Peyer's patch (tissue), 4 donors: ENCODE measurements at regions not wholly inside any gene's neighbourhood (a gene's known extent, or its start where the extent isn't known, plus 50 kb on each side); places are given as distances from the start of the nearest gene placed in this dataset.

Source experiments
- POLR2A ChIP-seq, 2 donors: fragments of 450-650 bp; IDR thresholded peaks; one replicate each; pipeline ENCODE4 v1.5.1; 2017; ENCODE audit warnings: antibody characterized with exemption in 2 of 2, mild to moderate bottlenecking in 2 of 2, moderate library complexity in 2 of 2
- TF ChIP-seq, protein P1 (sequence below), 6 experiments: fragments of 450-650 bp in 4 of 6; fragments of 200-600 bp in 2 of 6; sonication (generic) in 1 of 6; IDR thresholded peaks; one replicate each; pipeline ENCODE4 v1.5.1; 2017 to 2019; ENCODE audit warnings: antibody characterized with exemption in 6 of 6, mild to moderate bottlenecking in 3 of 6, moderate library complexity in 1 of 6

DNA sequence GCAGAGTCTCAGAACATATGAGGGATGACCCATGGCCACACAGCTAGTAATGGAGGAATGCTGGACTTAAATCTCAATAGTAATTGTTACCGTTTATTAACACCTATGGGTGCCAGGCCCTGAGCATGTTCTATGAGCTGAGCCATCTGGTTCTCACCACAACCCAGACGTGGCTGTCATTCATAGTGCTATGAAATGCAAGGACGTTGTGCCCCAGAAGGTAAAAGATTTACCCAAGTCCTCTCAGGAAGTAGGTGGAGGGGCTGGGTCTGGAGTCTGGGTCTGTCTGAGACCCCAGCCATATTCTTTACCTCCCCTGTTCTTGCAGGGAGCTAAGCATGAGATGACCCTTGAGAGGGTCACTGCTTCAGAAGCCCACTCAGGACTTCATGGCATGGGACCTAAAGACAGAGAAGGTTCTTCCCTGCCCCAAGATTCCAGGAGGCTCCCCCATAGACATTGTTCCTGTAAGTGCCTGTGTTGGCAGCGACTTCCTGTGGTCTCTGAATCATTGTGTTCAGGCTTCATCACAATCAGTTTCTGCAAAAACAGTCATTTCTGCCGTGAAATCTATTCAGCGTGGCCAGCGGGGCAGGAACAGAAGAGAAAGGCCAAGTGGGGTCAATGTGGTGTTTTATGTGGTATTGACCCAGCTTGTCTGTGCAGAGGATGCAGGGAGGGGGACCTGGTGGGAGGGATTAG lies 475.4 kb downstream of the PTPRU start:
- TF ChIP-seq POLR2A (IDR thresholded peaks at IDR 0.05), result no peak
- TF ChIP-seq, protein P1, sequence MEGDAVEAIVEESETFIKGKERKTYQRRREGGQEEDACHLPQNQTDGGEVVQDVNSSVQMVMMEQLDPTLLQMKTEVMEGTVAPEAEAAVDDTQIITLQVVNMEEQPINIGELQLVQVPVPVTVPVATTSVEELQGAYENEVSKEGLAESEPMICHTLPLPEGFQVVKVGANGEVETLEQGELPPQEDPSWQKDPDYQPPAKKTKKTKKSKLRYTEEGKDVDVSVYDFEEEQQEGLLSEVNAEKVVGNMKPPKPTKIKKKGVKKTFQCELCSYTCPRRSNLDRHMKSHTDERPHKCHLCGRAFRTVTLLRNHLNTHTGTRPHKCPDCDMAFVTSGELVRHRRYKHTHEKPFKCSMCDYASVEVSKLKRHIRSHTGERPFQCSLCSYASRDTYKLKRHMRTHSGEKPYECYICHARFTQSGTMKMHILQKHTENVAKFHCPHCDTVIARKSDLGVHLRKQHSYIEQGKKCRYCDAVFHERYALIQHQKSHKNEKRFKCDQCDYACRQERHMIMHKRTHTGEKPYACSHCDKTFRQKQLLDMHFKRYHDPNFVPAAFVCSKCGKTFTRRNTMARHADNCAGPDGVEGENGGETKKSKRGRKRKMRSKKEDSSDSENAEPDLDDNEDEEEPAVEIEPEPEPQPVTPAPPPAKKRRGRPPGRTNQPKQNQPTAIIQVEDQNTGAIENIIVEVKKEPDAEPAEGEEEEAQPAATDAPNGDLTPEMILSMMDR (IDR thresholded peaks at IDR 0.05), result no peak
